ENCODE measurements at regions not wholly inside any gene's neighbourhood (a gene's known extent, or its start where the extent isn't known, plus 50 kb on each side); places are given as distances from the start of the nearest gene placed in this dataset.

- no peak for DNase-seq (ENCODE audit: low read depth)
Observed at GRCh38 chr1:60428127-60428526, 354.6 kb upstream of the C1orf87 start.

- no peak for DNase-seq (ENCODE audit: low read depth)
Observed at GRCh38 chr1:60427701-60428100, 354.1 kb upstream of the C1orf87 start.

- no peak for DNase-seq (ENCODE audit: low read depth)
Observed at GRCh38 chr1:60427194-60427593, 353.6 kb upstream of the C1orf87 start.

GRCh38 chr1:60425528-60425927, 352.0 kb upstream of the C1orf87 start:
- no peak for DNase-seq (ENCODE audit: low read depth)

- DNase-seq (ENCODE audit: low read depth), result no peak
Observed at GRCh38 chr1:60423146-60423780, 349.7 kb upstream of the C1orf87 start.

- DNase-seq (ENCODE audit: low read depth), result no peak
Observed at GRCh38 chr1:60421965-60422364, 348.4 kb upstream of the C1orf87 start.

GRCh38 chr1:60419023-60419422, 345.5 kb upstream of the C1orf87 start:
- DNase-seq (ENCODE audit: low read depth), result no peak

- no peak for DNase-seq (ENCODE audit: low read depth)
Observed at GRCh38 chr1:60415696-60416095, 342.1 kb upstream of the C1orf87 start.

- no peak for DNase-seq (ENCODE audit: low read depth)
Observed at GRCh38 chr1:60413091-60413490, 339.5 kb upstream of the C1orf87 start.

GRCh38 chr1:60411591-60411990, 338.0 kb upstream of the C1orf87 start:
- no peak for DNase-seq (ENCODE audit: low read depth)

- DNase-seq (ENCODE audit: low read depth), result no peak
Observed at GRCh38 chr1:60402816-60403215, 329.2 kb upstream of the C1orf87 start.

- DNase-seq (ENCODE audit: low read depth), result no peak
Observed at GRCh38 chr1:60402216-60402615, 328.6 kb upstream of the C1orf87 start.

- no peak for DNase-seq (ENCODE audit: low read depth)
Observed at GRCh38 chr1:60394436-60394835, 320.9 kb upstream of the C1orf87 start.

- no peak for DNase-seq (ENCODE audit: low read depth)
Observed at GRCh38 chr1:60390593-60391282, 317.2 kb upstream of the C1orf87 start.

GRCh38 chr1:60388092-60388987, 314.8 kb upstream of the C1orf87 start:
- no peak for DNase-seq (ENCODE audit: low read depth)

- DNase-seq (ENCODE audit: low read depth), result no peak
Observed at GRCh38 chr1:60387175-60387574, 313.6 kb upstream of the C1orf87 start.

GRCh38 chr1:60386249-60386648, 312.7 kb upstream of the C1orf87 start:
- no peak for DNase-seq (ENCODE audit: low read depth)

- DNase-seq (ENCODE audit: low read depth), result no peak
Observed at GRCh38 chr1:60376196-60376595, 302.6 kb upstream of the C1orf87 start.

GRCh38 chr1:60374537-60374936, 301.0 kb upstream of the C1orf87 start:
- no peak for DNase-seq (ENCODE audit: low read depth)

GRCh38 chr1:60367532-60367931, 294.0 kb upstream of the C1orf87 start:
- no peak for DNase-seq (ENCODE audit: low read depth)

GRCh38 chr1:60359431-60359830, 285.9 kb upstream of the C1orf87 start:
- DNase-seq (ENCODE audit: low read depth), result no peak

GRCh38 chr1:60350531-60350930, 277.0 kb upstream of the C1orf87 start:
- DNase-seq (ENCODE audit: low read depth), result no peak

GRCh38 chr1:60348884-60349283, 275.3 kb upstream of the C1orf87 start:
- DNase-seq (ENCODE audit: low read depth), result no peak
